Left renal pelvis (tissue), 4 donors: ENCODE measurements at regions not wholly inside any gene's neighbourhood (a gene's known extent, or its start where the extent isn't known, plus 50 kb on each side); places are given as distances from the start of the nearest gene placed in this dataset.
"Not testable (repeated sequence)": the region's sequence is repeated elsewhere in the genome, so short reads cannot be mapped to it uniquely, and the experiment has no call there.

Experiments used
- DNase-seq, 4 donors: peaks; one replicate each; pipeline ENCODE4 v3.0.0-alpha.2; 2013; ENCODE audit warnings: low read depth in 4 of 4, low spot score in 3 of 4

DNA sequence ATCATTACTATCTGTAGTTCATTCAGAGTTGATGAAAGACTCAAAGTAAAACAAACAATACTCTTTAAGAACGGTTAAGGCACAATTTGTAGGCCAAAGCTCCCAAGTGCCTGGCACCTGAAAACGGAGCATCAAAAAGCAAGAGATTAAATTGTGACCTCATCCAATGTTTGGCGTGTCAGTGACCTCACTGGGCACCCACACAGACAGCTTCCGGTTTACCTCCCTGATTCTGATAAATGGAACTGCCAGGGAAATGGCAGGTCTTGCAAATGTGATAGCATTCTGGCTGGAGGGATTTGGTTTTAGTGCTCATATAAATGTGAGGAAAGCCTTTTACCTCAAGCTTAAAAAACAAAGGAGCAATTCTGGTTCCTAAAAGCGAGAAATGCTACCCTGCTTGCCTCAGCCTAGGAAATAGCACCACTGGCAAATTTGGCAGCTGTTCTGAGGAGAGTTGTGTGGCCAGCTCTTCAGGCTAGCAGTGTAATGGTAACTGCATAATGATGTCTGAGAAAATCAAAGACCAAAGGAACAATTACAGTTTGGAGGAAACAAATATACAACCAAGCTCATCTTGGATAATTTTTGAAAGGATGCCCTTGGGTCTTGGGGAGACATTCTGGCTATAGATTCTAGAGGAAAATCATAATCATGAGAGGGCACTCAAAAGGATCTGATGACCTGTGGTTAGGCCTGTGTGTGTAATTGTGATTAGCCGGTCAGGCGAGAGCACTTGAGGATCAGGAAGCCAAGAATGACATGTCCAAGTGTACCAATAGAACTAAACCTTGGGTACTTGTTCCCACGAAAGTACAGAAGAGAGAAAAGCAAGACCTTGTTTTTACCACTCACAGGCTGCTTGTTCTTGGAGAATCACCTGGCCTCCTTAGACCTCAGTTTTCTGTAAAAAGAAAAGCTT, 174.3 kb downstream of the TFAP2B start:
- no peak for DNase-seq

DNA sequence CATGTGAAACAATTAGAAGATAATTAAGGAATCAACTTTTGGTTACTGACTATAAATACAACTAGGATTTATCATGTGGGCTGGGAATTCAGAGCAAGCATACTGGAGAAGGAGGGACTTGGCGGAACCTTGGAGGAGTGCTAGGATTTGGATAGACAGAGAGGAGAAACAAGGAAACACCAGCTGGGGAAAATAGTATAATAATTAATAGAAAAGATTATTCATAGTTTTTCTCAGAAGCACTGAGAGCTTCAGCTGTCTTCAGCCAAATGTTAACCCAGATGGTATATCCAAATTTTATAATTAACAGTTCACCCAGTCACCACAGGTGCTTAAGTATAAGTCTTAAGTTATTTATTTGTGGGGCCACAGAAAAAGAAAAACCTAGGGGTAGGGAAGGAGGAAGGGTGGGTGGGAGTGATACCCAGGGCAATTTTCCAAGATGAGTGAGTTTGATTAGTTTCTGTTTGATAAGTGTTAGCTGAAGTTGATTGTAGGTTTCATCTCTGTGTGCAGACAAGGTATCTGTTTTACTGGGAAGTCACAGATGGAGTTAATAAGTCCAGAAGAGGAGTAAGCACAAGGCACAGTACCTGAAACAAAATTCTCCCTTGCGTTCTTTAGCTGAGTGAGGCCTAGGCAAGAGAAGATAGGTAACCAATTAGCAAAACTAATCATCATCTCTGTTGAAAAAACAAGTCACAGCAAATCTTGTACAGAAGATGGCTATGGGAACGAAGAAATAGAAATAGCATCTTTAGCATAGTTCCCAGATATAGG, 175.5 kb downstream of the TFAP2B start:
- DNase-seq = no peak

DNA sequence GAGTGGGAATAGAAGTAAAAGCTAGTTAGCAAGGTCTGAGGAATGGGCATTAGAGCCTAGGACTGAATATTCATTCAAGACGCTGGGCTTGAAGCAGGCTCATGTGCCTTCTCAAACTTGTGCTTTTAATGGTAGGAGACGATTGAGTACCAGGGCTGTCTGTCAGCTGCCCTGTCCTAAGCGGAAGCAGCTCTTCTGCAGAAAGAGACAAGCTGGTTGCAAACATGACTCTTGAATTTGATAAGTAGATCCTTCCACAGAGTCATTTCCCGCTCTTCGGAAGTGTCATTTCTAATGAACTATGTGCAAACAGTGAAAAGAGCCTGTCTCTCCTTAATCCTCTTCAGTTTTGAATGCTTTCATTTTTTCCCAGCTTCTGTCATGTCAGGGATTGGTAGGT, 176.4 kb downstream of the TFAP2B start:
- DNase-seq = no peak

DNA sequence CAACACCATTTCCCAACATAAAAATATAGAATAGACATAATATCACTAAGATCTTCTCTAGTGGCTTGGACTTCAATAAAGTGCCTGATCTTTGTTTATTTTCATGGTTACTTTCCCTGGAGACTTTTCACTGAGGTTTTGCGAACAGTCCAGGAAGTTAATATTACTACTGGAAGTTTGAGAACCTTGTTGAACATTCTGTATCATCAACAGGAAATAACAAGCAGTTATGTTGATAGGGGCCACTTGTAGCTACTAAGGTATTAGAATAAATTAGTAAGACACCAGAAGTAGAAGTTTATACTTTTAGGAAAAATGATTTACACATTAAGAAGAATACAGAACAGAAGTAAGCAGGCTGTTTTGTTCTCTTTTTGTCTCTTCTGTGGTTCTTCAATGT, 180.2 kb downstream of the TFAP2B start:
- no peak for DNase-seq

DNA sequence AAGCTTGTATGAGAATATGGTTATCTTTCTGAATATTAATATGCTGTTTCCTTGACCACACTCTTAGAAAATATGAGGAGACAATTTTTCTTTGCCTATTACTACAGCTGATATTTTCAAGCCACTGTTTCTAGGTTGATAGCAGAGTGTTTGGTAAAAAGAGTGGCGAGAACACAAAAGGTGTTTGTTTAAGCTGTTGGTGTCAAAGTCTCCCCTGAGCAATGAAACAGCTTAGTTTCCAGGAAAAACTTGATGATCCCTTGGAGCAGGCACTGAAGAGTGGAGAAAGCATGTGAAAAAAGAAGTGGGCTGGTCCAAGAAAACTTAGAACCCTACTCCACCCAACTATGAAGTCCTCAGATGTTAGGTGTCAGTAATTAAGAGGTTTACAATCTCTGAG, 182.7 kb downstream of the TFAP2B start:
- DNase-seq = no peak

DNA sequence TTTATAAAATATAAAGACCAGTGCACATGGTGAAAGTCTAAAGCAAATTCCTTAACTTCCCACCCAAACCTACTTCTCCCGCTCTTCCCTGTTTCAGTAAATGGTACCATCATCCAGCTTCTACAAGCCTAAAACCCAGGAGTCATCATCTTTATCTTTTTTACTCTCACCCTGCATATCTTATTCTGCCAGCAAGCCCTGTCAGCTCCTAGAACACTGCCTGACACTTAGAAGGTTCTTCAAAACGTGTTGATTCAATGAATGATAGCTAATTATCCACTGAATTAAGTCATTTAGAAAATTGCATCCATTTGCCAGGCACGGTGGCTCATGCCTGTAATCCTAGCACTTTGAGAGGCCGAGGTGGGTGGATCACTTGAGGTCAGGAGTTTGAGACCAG, 185.7 kb downstream of the TFAP2B start:
- DNase-seq = no peak

DNA sequence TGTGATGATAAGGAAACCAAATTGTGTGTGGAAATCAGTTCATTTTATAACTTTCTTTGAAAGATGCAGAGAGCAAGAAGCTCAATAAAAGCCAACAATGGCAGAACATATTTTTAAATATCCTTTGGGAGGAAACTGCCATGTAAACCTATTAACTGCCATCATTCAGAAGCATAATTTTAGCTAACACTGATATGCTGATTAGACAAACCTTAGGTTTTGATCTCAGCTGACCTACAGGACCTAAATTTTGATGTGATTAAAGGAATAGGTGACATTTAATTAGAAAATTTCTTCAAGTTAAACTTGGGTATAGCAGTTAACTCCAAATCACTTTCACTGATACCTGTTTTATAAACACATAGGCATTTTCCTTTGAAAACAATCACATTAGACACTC, 187.1 kb downstream of the TFAP2B start:
- no peak for DNase-seq

DNA sequence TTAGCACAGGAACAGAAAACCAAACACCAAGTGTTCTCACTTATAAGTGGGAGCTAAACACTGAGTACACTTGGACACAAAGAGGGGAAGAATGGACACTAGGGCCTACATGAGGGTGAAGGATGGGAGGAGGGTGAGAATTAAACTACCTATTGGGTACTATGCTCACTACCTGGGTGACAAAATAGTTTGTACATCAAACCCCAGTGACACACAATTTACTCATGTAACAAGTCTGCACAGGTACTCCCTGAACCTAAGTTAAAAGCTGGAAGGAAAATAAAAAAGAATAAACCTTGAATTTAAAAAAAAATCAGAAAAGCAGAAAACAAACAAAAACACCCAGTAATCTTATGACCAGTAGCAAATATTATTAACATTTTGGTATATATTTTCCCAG, 188.6 kb downstream of the TFAP2B start:
- DNase-seq = no peak

DNA sequence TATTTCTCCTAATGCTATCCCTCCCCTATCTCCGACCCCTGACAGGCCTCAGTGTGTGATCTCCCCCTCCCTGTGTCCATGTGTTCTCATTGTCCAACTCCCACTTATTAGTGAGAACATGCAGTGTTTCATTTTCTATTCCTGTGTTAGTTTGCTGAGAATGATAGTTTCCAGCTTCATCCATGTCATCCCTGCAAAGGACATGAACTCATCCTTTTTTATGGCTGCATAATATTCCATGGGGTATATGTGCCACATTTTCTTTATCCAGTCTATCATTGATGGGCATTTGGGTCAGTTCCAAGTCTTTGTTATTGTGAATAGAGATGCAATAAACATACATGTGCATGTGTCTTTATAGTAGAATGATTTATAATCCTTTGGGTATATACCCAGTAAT, 190.0 kb downstream of the TFAP2B start:
- not testable (repeated sequence) for DNase-seq

DNA sequence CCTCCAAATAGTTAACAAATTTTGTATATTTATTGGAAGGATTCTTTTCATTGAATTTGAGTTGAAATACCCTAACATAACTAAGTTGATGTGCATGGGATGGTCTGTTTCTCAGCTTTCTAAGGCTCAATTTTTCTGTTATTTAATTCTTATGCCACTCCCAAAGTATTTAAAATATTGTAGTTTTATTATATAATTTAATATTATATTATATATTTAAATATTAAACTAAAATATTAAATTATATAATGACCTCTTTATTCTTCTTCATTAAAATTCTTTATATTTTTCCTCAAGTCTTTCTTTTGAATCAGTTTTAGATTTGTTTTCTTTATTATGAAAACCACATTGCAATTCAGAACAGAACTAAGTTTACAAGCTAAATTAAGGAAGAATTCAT, 194.7 kb downstream of the TFAP2B start:
- no peak for DNase-seq

DNA sequence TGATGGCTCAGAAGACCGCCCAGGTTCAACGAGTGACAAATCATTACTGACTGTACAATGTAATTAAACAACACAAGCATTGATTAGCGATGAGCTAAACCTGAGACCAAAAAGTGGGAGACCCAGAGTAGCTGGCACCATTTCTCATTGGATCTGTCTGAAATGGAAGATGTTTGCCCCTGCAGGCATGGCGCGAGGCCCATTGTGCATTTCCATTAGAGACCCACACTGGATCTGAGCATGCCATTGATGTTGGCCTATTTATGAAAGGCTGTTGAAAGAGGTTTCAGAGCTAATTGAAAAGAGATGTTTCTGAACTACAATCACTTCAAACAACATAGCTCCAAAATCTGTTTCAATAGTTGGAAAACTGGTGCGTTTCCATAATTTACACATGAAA, 196.7 kb downstream of the TFAP2B start:
- no peak for DNase-seq

DNA sequence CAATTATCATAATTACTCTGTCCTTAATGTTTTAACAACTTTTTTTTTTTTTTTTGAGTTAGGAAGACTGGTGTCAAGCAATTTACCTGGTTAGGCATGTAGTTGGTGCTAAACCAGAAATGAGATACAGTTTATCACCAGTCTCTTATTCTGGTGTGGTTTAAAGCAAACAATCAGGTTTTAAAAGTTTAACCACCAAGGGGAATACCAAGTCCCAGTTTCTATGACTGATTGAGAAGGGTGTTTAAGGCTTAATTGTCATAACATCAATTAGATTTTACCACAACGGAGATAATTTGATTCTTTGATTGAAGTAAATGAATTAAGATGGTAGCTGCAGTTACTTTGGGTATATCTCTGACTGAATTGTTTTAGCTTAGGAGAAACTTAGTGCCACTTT, 197.8 kb downstream of the TFAP2B start:
- DNase-seq = no peak

DNA sequence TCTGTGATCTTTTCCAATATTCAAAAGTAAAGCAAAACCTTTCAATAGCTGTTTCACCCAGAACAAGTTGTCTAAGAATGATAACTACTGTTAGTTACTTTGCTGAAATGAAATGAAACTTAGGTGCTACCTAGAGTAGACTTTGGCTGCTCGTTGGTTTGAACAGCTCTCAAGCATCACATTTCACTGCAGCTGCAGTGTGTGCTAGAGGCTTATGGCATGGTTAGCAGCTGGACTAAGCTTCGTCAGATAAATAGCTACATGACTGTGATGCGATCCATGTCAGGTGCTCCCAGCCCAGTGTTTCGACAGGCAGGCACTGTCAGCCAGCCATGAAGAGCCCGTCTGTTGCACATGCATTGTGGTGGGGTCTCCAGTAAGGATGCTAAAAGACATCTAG, 201.1 kb downstream of the TFAP2B start:
- no peak for DNase-seq

DNA sequence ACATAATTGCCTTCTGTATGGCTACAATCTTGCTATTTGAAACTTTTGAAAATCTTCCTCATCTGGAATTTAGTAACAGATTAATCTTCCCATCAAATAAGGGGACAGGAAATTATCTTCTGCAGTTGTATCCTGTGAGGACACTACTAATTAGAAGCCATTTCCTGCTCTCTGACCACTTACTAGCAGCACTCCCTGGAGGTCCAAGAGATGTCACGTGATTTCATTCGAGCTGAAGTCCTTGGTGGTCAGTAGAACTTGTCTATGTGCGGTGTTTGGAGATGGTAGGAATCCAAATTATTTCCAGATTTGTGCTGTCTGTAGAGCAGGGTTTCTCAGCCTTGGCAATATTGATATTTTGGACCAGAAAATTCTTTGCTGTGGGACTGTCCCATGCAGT, 202.5 kb downstream of the TFAP2B start:
- no peak for DNase-seq

DNA sequence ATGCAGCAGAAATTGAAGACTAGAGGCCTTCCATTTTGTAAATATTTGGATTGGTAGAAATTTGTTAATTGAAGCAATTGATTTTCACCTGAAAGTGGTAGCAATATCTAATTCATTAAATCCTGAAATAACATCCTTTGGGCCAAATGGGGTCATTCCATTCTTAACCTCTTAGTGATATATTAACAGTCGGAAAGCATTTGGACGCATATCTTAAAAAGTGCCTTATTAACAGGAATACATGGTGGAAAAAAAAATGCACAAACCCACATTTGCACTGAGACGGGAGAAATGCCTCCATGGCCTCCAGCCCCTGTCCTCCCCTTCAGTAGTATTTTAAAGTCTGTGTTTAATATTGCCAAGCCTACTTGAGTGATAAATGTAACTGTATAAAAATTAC, 205.5 kb downstream of the TFAP2B start:
- peak in 1 of 4 donors; percentile 8 for DNase-seq

DNA sequence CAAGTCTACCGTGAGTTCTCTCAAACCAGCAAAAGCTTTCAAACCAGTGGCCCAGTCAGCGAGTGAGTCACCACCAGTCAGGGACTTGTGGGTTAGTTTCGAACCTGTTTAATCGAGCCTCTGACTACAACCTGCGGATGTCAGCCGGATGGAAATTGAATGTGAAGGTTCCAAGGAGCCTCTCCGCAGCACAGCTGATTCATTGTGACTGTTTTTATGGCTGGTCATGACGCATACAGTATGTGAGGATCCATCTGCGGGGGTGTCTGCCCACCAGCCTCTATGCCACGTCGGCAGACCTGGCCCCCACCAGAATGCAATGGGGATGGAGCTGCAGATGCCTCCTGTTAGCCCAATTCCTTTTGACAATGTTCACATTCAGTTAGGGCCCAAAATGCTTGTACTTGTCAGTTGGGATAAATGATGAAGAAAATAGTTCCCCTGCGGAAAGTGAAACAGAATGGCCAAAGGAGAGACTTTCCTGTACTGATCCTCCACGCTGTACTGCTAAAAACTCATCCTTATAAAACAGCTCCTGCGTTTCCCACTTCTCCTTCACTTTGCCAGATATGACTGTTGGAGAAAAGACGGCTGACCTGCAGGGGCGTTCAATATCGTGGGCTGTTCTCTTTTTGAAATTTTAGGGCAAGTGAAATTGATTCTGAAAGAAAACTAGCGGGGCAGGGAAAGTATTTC, 206.6 kb downstream of the TFAP2B start:
- DNase-seq = no peak

DNA sequence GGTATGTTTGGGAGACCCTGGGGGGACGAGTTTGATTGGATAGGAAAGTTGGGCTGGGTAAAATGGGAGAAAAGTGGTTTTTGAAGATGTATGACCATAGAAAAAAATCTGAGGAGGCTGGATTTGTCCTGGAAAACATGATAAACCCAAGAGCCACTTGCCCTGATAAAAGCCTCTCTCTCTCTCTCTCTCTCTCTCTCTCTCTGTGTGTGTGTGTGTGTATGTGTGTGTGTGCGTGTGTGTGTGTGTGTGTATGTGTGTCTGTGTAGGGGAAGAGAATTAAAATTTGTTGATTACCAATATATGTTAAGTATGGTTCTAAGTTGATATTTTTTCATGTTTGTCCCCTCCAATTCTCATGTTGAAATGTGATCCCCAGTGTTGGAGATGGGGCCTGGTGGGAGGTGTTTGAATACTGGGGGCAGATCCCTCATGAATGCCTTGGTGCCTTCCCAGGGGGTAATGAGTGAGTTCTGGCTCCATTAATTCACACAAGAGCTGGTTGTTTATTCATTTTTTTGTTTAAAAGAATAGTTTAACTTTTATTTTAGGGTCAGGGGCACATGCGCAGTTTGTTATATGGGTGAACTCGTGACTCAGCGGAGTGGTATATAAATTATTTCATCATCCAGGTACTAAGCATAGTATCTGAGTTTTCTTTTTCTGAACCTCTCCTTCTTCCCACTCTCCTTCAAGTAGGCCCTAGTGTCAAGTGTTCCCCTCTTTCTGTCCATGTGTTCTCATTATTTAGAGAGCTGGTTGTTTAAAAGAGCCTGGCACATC, 208.8 kb downstream of the TFAP2B start:
- DNase-seq = no peak

DNA sequence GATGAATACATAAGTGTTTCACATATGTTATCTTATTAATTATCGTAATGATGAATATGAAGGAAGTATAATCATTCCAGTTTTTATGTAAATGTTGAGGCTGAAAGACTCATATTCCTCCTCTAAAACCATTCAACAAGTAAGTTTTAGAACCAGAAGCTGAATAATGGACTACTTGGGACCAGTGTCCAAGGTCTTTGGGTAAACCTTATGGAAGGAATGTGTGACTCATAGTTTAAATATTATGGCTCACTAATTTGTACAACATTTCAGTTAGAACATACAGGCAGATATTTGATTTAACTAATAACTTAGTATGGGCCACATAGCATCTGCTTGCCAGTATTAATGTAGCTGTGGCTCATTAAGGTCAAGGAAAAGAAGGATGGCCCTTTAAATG, 209.6 kb downstream of the TFAP2B start:
- no peak for DNase-seq

DNA sequence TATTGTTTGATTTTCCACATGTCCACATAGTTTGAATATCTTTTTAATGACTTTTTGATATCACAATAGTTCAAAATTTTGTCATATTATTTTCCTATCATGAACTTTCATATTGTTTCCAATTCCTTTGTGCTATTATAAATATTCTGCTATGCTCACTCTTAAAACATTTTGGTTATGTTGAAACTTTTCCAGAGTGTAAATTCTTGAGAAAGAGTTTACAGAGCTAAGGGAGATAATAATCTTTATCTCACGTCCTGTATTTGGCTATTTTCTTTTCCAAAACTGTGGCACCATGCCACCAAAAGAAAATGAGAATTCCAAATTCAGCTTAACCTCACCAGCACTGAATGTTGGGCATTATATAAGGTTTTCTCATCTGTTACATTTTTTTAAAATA, 210.9 kb downstream of the TFAP2B start:
- no peak for DNase-seq

DNA sequence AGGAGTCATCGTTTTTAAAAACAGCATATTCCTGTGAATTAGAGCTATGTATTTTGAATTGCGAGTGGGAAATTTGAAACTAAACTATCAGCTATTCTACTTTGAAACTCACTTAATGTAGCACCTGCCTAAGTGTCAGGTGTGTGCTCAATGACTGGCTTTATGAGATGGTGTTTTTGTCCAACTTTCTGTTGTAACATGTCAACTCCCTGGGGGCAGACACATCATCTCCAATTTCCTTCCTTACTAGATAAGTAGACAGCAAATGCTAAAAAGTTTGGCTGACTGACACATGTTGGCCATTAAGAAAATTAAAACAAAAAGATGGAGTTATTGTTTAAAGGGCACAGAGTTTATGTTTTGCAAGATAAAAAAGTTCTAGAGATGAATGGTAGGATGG, 226.9 kb downstream of the TFAP2B start:
- no peak for DNase-seq
